ENCODE measurements at regions not wholly inside any gene's neighbourhood (a gene's known extent, or its start where the extent isn't known, plus 50 kb on each side); places are given as distances from the start of the nearest gene placed in this dataset.

DNA sequence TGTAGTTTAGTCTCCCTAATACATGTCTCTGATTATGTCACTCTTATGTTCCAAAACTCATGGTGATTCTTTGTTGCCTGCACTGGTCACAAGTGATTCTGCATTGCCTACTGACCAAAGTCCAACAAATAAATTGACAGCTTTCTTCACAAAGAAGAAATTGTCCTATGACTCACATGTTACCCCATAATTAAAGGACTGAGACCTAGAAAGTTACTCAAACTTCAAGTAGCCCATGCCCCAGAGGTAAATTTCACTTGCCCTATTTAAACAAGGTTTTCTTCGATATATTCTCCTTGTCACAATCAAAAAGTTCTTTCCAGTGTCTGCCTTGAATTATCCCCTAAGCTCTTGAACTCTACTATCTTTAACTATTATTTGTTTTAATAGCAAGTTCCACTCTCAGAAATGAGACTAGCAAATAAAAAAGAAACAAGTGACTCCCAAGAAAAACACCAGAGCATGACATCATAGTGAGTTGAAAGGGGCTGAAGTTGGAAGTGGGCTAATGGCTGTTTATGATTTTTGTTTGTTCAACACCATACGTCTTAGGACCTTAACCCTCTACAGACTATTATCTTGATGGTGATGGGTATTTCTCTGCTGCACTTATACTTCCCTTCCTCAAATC, 94.5 kb upstream of the BLID start:
- TF ChIP-seq POLR2A (IDR thresholded peaks at IDR 0.05) = no peak
- TF ChIP-seq CTCF (IDR thresholded peaks at IDR 0.05) = no peak
- TF ChIP-seq EP300 (IDR thresholded peaks at IDR 0.05) = no peak
- TF ChIP-seq POLR2AphosphoS5 (IDR thresholded peaks at IDR 0.05) = no peak

Measured in stomach (tissue), 4 donors.